Prostate gland (tissue), 2 donors: ENCODE measurements at regions not wholly inside any gene's neighbourhood (a gene's known extent, or its start where the extent isn't known, plus 50 kb on each side); places are given as distances from the start of the nearest gene placed in this dataset.
"Not testable (repeated sequence)": the region's sequence is repeated elsewhere in the genome, so short reads cannot be mapped to it uniquely, and the experiment has no call there.

Experiments
- DNase-seq: peaks from one replicate; pipeline ENCODE4 v3.0.0-alpha.2; 2019; ENCODE audit warnings: low spot score
- H3K27ac ChIP-seq, 2 donors: fragments of 200-600 bp; sonication (generic); 2 replicates each; pipeline ENCODE4 v1.5.1; 2017 to 2019
- H3K27me3 ChIP-seq: fragments of 200-600 bp; sonication (generic); replicated peaks from 2 replicates; pipeline ENCODE4 v1.5.1; 2019; ENCODE audit not compliant: insufficient read depth
- H3K36me3 ChIP-seq, 2 donors: fragments of 200-600 bp; sonication (generic); 1 replicate in 1 of 2; 2 replicates in 1 of 2; pipeline versions ENCODE4 v1.5.1 to v1.8.1; 2017 to 2019
- H3K4me1 ChIP-seq: fragments of 200-600 bp; sonication (generic); replicated peaks from 2 replicates; pipeline ENCODE4 v1.5.1; 2019
- H3K4me3 ChIP-seq, 2 donors: fragments of 200-600 bp; sonication (generic); 2 replicates each; pipeline ENCODE4 v1.5.1; 2017 to 2019
- H3K9me3 ChIP-seq: fragments of 200-600 bp; sonication (generic); 2 replicates; pipeline ENCODE4 v1.5.1; 2017
- POLR2A ChIP-seq: fragments of 450-650 bp; IDR thresholded peaks from one replicate; pipeline ENCODE4 v1.6.1; 2016; ENCODE audit warnings: antibody characterized with exemption, mild to moderate bottlenecking
- POLR2AphosphoS5 ChIP-seq: sonication (generic); formaldehyde crosslinking; IDR thresholded peaks from one replicate; pipeline ENCODE4 v1.6.1; 2017; ENCODE audit warnings: antibody characterized with exemption
- WGBS: methylation state at CpG from one replicate; pipeline ENCODE4 v1.1.5; 2018; 5-methylcytosine and 5-hydroxymethylcytosine counted together
- intact Hi-C: fragments of 100-400 bp; cut with DNase I; formaldehyde crosslinking; loops from one replicate; pipeline ENCODE4 v1.14.2; 2022
- TF ChIP-seq, protein P1 (sequence below), 4 experiments: fragments of 200-600 bp in 2 of 4; fragments of 450-650 bp in 2 of 4; sonication (generic) in 2 of 4; IDR thresholded peaks; 1 replicate in 3 of 4; 2 replicates in 1 of 4; pipeline ENCODE4 v1.5.1; 2016 to 2019; ENCODE audit warnings: antibody characterized with exemption in 4 of 4, mild to moderate bottlenecking in 2 of 4, moderate library complexity in 2 of 4

DNA sequence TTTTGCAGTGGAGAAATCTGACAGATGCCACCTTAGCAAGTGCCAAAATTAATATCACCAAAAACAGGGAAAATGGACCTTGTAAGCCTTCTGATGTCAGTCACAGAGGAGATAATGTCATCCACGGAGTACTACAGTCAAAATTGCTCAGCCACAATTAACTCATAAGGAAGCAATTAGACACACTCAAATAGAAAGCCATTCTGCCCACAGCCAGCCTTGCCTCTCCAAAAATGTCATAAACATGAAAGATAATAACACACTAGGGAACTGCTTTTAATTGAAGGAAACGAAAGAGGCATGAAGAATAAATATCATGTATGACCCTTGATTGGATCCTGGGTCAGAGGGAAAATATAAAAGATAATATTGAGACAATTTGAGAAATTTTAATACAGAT lies 505.6 kb upstream of the API5 start:
- intact Hi-C loops = no loop called here
- no peak overlapping the region for H3K27ac ChIP-seq
- H3K27me3 ChIP-seq = no peaks in the 10 kb centered on the region
- no peak overlapping the region for H3K4me3 ChIP-seq
- H3K9me3 ChIP-seq = no peaks in the 10 kb centered on the region
- no peaks in the 10 kb centered on the region for H3K36me3 ChIP-seq
- WGBS = 13% methylated on average over 2 of the region's 2 CpGs
- no peaks in the 10 kb centered on the region for H3K4me1 ChIP-seq
- TF ChIP-seq POLR2A (no peak), POLR2AphosphoS5 (no peak)
- TF ChIP-seq, protein P1, sequence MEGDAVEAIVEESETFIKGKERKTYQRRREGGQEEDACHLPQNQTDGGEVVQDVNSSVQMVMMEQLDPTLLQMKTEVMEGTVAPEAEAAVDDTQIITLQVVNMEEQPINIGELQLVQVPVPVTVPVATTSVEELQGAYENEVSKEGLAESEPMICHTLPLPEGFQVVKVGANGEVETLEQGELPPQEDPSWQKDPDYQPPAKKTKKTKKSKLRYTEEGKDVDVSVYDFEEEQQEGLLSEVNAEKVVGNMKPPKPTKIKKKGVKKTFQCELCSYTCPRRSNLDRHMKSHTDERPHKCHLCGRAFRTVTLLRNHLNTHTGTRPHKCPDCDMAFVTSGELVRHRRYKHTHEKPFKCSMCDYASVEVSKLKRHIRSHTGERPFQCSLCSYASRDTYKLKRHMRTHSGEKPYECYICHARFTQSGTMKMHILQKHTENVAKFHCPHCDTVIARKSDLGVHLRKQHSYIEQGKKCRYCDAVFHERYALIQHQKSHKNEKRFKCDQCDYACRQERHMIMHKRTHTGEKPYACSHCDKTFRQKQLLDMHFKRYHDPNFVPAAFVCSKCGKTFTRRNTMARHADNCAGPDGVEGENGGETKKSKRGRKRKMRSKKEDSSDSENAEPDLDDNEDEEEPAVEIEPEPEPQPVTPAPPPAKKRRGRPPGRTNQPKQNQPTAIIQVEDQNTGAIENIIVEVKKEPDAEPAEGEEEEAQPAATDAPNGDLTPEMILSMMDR (IDR thresholded peaks at IDR 0.05) = no peak
- DNase-seq = no peak

DNA sequence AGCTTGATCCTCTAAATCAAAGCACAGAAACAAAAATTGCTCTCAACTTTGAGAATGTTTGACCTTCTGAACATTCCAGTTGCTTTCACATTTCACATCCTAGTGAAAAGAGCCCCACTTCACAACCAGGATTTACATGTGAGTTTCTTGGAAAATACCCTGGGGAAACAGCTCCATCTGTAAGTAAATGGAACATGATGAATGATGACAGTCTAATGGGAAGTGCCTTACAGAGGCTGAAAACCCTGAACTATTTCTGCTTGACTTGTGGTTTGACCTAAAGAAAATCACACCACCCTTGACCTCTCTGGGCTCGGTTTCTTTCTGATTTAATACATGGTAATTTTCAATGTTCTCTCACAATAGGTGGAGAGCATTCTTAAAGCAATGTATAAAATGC lies 499.4 kb upstream of the API5 start:
- H3K27me3 ChIP-seq = no peaks in the 10 kb centered on the region
- DNase-seq = no peak
- no peaks in the 10 kb centered on the region for H3K36me3 ChIP-seq
- no peak overlapping the region for H3K27ac ChIP-seq
- 48% methylated on average over 1 of the region's 1 CpG for WGBS
- no peaks in the 10 kb centered on the region for H3K4me1 ChIP-seq
- TF ChIP-seq, protein P1 (IDR thresholded peaks at IDR 0.05) = no peak
- no peak for TF ChIP-seq POLR2AphosphoS5
- TF ChIP-seq POLR2A = no peak
- no peak overlapping the region for H3K4me3 ChIP-seq
- intact Hi-C loops = no loop called here
- no peaks in the 10 kb centered on the region for H3K9me3 ChIP-seq

DNA sequence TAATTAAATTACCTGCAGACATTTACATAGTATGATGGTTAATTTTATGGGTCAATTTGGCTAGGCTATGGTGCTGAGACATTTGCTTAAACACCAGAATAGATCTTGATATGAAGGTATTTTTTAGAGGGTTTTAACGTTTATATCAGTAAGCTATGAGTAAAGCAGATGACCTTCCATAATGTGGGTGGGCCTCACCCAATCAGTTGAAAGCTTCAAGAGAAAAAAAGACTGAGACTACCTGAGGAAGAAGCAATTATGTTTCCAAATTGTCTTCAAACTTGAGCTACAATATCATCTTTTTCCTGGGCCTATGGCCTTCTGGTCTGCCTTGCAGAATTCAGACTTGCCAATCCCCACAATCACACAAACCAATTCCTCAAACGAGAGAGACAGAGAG lies 498.8 kb upstream of the API5 start:
- WGBS = 73% methylated on average over 2 of the region's 2 CpGs
- intact Hi-C loops = no loop called here
- TF ChIP-seq POLR2A (no peak), POLR2AphosphoS5 (no peak)
- TF ChIP-seq, protein P1 (IDR thresholded peaks at IDR 0.05) = no peak

DNA sequence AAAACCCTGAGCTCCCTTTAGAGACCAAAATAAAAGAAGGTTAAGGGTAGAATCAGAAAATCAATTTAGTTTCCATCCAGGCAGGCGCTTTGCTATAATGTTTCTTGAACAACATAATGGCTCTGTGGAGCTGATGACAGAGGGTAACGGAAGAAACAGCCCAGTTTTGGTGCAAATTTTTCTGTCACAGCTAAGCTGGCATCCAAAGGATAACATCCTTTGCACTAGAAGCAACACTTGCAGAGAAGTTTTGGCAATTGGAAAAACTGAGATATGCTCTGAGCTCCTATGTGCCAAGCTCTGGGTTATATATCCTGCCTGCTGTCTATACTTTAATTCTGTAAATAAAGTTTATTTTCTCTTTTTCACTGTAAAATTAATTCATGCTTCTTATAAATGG lies 495.3 kb upstream of the API5 start:
- intact Hi-C loops = no loop called here
- 92% methylated on average over 2 of the region's 2 CpGs for WGBS
- TF ChIP-seq, protein P1 (IDR thresholded peaks at IDR 0.05) = no peak
- TF ChIP-seq POLR2AphosphoS5 (no peak), POLR2A (no peak)

More for the DNA sequence above, 498.8 kb upstream of the API5 start:
- H3K27ac ChIP-seq = no peak overlapping the region
- no peak overlapping the region for H3K4me3 ChIP-seq
- no peaks in the 10 kb centered on the region for H3K36me3 ChIP-seq
- H3K4me1 ChIP-seq = no peaks in the 10 kb centered on the region
- H3K9me3 ChIP-seq = no peaks in the 10 kb centered on the region
- H3K27me3 ChIP-seq = no peaks in the 10 kb centered on the region
- DNase-seq = no peak

DNA sequence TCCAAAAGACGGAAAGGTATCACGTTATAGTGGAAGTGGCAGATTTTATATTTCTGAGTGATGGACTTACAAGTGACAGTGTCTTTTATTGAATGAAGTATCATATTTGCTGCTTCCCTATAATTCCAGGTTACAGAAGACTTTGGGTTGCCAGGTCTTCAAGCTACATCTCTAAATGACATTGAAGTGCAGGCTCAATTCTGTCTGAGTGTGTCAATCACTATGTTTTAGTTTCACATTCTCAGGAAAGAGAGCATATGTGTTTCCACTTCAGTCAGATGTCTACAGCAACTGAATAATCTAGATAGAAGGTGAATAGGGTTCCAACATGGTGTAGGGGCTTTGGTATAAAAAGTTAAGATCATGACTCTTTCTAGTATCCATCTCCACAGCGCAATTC lies 492.7 kb upstream of the API5 start:
- Histone ChIP-seq H3K9me3 (no peaks in the 10 kb centered on the region), H3K36me3 (no peaks in the 10 kb centered on the region), H3K27me3 (no peaks in the 10 kb centered on the region), H3K27ac (no peak overlapping the region), H3K4me1 (no peaks in the 10 kb centered on the region), H3K4me3 (no peak overlapping the region)
- 94% methylated on average over 3 of the region's 3 CpGs for WGBS
- no peak for DNase-seq
- intact Hi-C loops = no loop called here
- TF ChIP-seq, protein P1 (IDR thresholded peaks at IDR 0.05) = no peak
- TF ChIP-seq POLR2AphosphoS5 (no peak), POLR2A (no peak)

More for the DNA sequence above, 495.3 kb upstream of the API5 start:
- no peaks in the 10 kb centered on the region for H3K4me1 ChIP-seq
- H3K4me3 ChIP-seq = no peak overlapping the region
- no peaks in the 10 kb centered on the region for H3K9me3 ChIP-seq
- no peaks in the 10 kb centered on the region for H3K27me3 ChIP-seq
- no peaks in the 10 kb centered on the region for H3K36me3 ChIP-seq
- no peak for DNase-seq
- no peak overlapping the region for H3K27ac ChIP-seq

DNA sequence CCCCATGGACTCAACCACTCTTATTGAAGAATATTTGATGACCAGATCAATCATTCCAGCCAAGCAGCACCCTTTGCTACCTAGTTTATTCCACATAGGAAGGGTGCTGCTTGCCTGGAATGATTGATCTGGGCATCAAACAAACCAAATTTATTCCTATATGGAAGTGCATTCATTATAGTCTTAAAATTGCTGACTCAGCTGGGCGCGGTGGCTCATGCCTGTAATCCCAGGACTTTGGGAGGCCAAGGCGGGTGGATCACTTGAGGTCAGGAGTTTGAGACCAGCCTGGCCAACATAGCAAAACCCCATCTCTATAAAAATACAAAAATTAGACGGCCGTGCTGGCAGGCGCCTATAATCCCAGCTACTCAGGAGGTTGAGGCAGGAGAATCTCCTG lies 489.6 kb upstream of the API5 start:
- H3K27ac ChIP-seq, H3K4me1 ChIP-seq, DNase-seq, H3K9me3 ChIP-seq, intact Hi-C loops, H3K4me3 ChIP-seq, H3K36me3 ChIP-seq, H3K27me3 ChIP-seq: not testable (repeated sequence)
- 96% methylated on average over 6 of the region's 6 CpGs for WGBS
